H9 (cell line): ENCODE measurements at regions not wholly inside any gene's neighbourhood (a gene's known extent, or its start where the extent isn't known, plus 50 kb on each side); places are given as distances from the start of the nearest gene placed in this dataset.

Source experiments
- DNase-seq: peaks from one replicate; pipeline ENCODE4 v3.0.0-alpha.2; 2017
- H2AFZ ChIP-seq: one replicate; pipeline ENCODE4 v1.6.1; 2013; ENCODE audit warnings: mild to moderate bottlenecking, low read length, control low read depth, moderate library complexity
- H2AK5ac ChIP-seq: 2 replicates; pipeline ENCODE4 v1.6.1; 2013; ENCODE audit warnings: low read length, control low read depth, mixed read lengths; ENCODE audit not compliant: insufficient read length
- H2BK120ac ChIP-seq: one replicate; pipeline ENCODE4 v1.6.1; 2013; ENCODE audit warnings: low read depth, mild to moderate bottlenecking, low read length, control low read depth, inconsistent platforms; ENCODE audit not compliant: poor library complexity, severe bottlenecking
- H2BK12ac ChIP-seq: 2 replicates; pipeline ENCODE4 v1.6.1; 2013; ENCODE audit warnings: low read length, control low read depth, mixed read lengths, low read depth; ENCODE audit not compliant: insufficient read length
- H2BK15ac ChIP-seq: 2 replicates; pipeline ENCODE4 v1.6.1; 2013; ENCODE audit warnings: low read depth, low read length, control low read depth
- H2BK20ac ChIP-seq: one replicate; pipeline ENCODE4 v1.6.1; 2013; ENCODE audit warnings: low read depth, mild to moderate bottlenecking, low read length, control low read depth, inconsistent platforms; ENCODE audit not compliant: poor library complexity, severe bottlenecking
- H2BK5ac ChIP-seq: 2 replicates; pipeline ENCODE4 v1.6.1; 2013; ENCODE audit warnings: low read length, control low read depth, mixed read lengths; ENCODE audit not compliant: insufficient read length
- H3K14ac ChIP-seq: 2 replicates; pipeline ENCODE4 v1.6.1; 2013; ENCODE audit warnings: low read length, control low read depth; ENCODE audit not compliant: insufficient read depth
- H3K18ac ChIP-seq: 2 replicates; pipeline ENCODE4 v1.6.1; 2013; ENCODE audit warnings: low read depth, mild to moderate bottlenecking, mixed read lengths, low read length, control low read depth; ENCODE audit not compliant: insufficient read length
- H3K23ac ChIP-seq: 2 replicates; pipeline ENCODE4 v1.6.1; 2013; ENCODE audit warnings: low read length, control low read depth, mixed read lengths, low read depth; ENCODE audit not compliant: insufficient read length
- H3K23me2 ChIP-seq: 2 replicates; pipeline ENCODE4 v1.6.1; 2013; ENCODE audit warnings: low read depth, mild to moderate bottlenecking, mixed read lengths, low read length, control low read depth; ENCODE audit not compliant: insufficient read length, poor library complexity, severe bottlenecking
- H3K27ac ChIP-seq: 2 replicates; pipeline ENCODE4 v1.5.1; 2013; ENCODE audit warnings: low read length, control low read depth, mixed read lengths, low read depth; ENCODE audit not compliant: insufficient read length
- H3K27me3 ChIP-seq: 2 replicates; pipeline ENCODE4 v1.6.1; 2013; ENCODE audit warnings: low read length, control low read depth, inconsistent platforms; ENCODE audit not compliant: insufficient read depth
- H3K4ac ChIP-seq: 2 replicates; pipeline ENCODE4 v1.6.1; 2013; ENCODE audit warnings: low read depth, mild to moderate bottlenecking, control low read depth, inconsistent platforms, low read length, moderate library complexity
- H3K4me1 ChIP-seq: 2 replicates; pipeline ENCODE4 v1.6.1; 2013; ENCODE audit warnings: low read length, control low read depth, inconsistent platforms; ENCODE audit not compliant: insufficient read depth
- H3K4me2 ChIP-seq: 2 replicates; pipeline ENCODE4 v1.6.1; 2013; ENCODE audit warnings: low read length, control low read depth, mixed read lengths; ENCODE audit not compliant: insufficient read length, insufficient read depth
- H3K56ac ChIP-seq: 2 replicates; pipeline ENCODE4 v1.6.1; 2013; ENCODE audit warnings: low read depth, mild to moderate bottlenecking, mixed read lengths, low read length, control low read depth; ENCODE audit not compliant: insufficient read length
- H3K79me1 ChIP-seq: 2 replicates; pipeline ENCODE4 v1.6.1; 2013; ENCODE audit warnings: low read depth, mild to moderate bottlenecking, moderate library complexity, low read length, control low read depth, inconsistent platforms; ENCODE audit not compliant: insufficient read depth, poor library complexity, severe bottlenecking
- H3K79me2 ChIP-seq: 2 replicates; pipeline ENCODE4 v1.6.1; 2013; ENCODE audit warnings: low read length, control low read depth, inconsistent platforms; ENCODE audit not compliant: insufficient read depth
- H3K9ac ChIP-seq: 2 replicates; pipeline ENCODE4 v1.6.1; 2013; ENCODE audit warnings: low read length, control low read depth, mixed read lengths; ENCODE audit not compliant: insufficient read length; ENCODE audit errors: extremely low read depth
- H3K9me3 ChIP-seq: one replicate; pipeline ENCODE4 v1.6.1; 2013; ENCODE audit warnings: low read depth, low read length, inconsistent platforms; ENCODE audit not compliant: control insufficient read depth
- H3T11ph ChIP-seq: one replicate; pipeline ENCODE4 v1.6.1; 2013; ENCODE audit warnings: mild to moderate bottlenecking, low read length, control low read depth, inconsistent platforms
- H4K20me1 ChIP-seq: one replicate; pipeline ENCODE4 v1.6.1; 2013; ENCODE audit not compliant: control insufficient read depth, insufficient read length, insufficient read depth
- H4K5ac ChIP-seq: 2 replicates; pipeline ENCODE4 v1.6.1; 2013; ENCODE audit warnings: low read depth, mild to moderate bottlenecking, mixed read lengths, low read length, control low read depth; ENCODE audit not compliant: insufficient read length
- H4K8ac ChIP-seq: replicated peaks from 2 replicates; pipeline ENCODE4 v1.6.1; 2013; ENCODE audit warnings: low read length, control low read depth, mixed read lengths, low read depth; ENCODE audit not compliant: insufficient read length
- H4K91ac ChIP-seq: 2 replicates; pipeline ENCODE4 v1.6.1; 2013; ENCODE audit warnings: low read depth, mild to moderate bottlenecking, moderate library complexity, mixed read lengths, low read length, control low read depth; ENCODE audit not compliant: insufficient read length
- H3K27ac Mint-ChIP-seq, 3 experiments: 2 replicates in 2 of 3; 3 replicates in 1 of 3; pipeline ENCODE4 v1.8.0; 2020 to 2021; ENCODE audit warnings: mixed read lengths in 3 of 3, mild to moderate bottlenecking in 1 of 3, moderate library complexity in 1 of 3
- H3K27me3 Mint-ChIP-seq: 2 replicates; pipeline ENCODE4 v1.8.0; 2021; ENCODE audit warnings: low read depth, mild to moderate bottlenecking, moderate library complexity, mixed read lengths
- H3K36me3 Mint-ChIP-seq, 3 experiments: 2 replicates in 2 of 3; 3 replicates in 1 of 3; pipeline ENCODE4 v1.8.0; 2020 to 2021; ENCODE audit warnings: low read depth in 3 of 3, mixed read lengths in 3 of 3; ENCODE audit not compliant: insufficient read depth in 1 of 3
- H3K4me1 Mint-ChIP-seq, 2 experiments: 2 replicates each; pipeline ENCODE4 v1.8.0; 2020; ENCODE audit warnings: mixed read lengths in 2 of 2
- H3K4me3 Mint-ChIP-seq, 2 experiments: 2 replicates in 1 of 2; 3 replicates in 1 of 2; pipeline ENCODE4 v1.8.0; 2020 to 2021; ENCODE audit warnings: mild to moderate bottlenecking in 2 of 2, mixed read lengths in 2 of 2, moderate library complexity in 1 of 2
- H3K9me3 Mint-ChIP-seq, 2 experiments: 2 replicates in 1 of 2; 3 replicates in 1 of 2; pipeline ENCODE4 v1.8.0; 2020; ENCODE audit warnings: mild to moderate bottlenecking in 2 of 2, mixed read lengths in 2 of 2, moderate library complexity in 1 of 2
- CTCF ChIP-seq: fragments of 200-600 bp; sonication (generic); conservative IDR thresholded peaks from 3 replicates; pipeline ENCODE4 v1.8.0; 2021; ENCODE audit warnings: antibody characterized with exemption, mild to moderate bottlenecking
- WGBS: extraction: QIAGEN DNeasy Blood & Tissue Kit; methylation state at CpG from one replicate; pipeline ENCODE4 v1.1.7; 2013; ENCODE audit warnings: missing lambda C conversion rate, low lambda C conversion rate, mixed read lengths; ENCODE audit not compliant: insufficient read length; ENCODE audit errors: extremely low coverage; 5-methylcytosine and 5-hydroxymethylcytosine counted together

- peak overlapping the region; percentile 82 for H3K27ac ChIP-seq
- peak overlapping the region; percentile 78 for H2AK5ac ChIP-seq
- no peak overlapping the region for H3K56ac ChIP-seq
- H3K79me2 ChIP-seq, result no peaks in the 10 kb centered on the region; the same call in 1 of the 2 replicates
- peak; percentile 34 for DNase-seq
- H4K5ac ChIP-seq, result no peak overlapping the region
- TF ChIP-seq CTCF, result no peak
- no peak overlapping the region for H3K9ac ChIP-seq
- H3K9me3 ChIP-seq, result no peaks in the 10 kb centered on the region
- H4K20me1 ChIP-seq, result no peaks in the 10 kb centered on the region
- H3K4me2 ChIP-seq, result peak overlapping the region; percentile 28
- peak overlapping the region; percentile 84 to 96 (median 95) for H3K27ac Mint-ChIP-seq
- no peak overlapping the region for H2BK20ac ChIP-seq
- no peak overlapping the region for H2BK120ac ChIP-seq
- peaks cover 38 to 39% of the 10 kb centered on the region in 2 experiments for H3K9me3 Mint-ChIP-seq
- H3K4me3 Mint-ChIP-seq, result peak overlapping the region in 1 of 2 experiments; percentile 41; a peak in 2 of 5 replicates
- H4K91ac ChIP-seq, result no peak overlapping the region
- no peak overlapping the region; the same call in 1 of the 2 replicates for H3K14ac ChIP-seq
- H2BK5ac ChIP-seq, result no peak overlapping the region
- H2BK12ac ChIP-seq, result no peak overlapping the region
- no peak overlapping the region for H2BK15ac ChIP-seq
- no peak overlapping the region for H3K18ac ChIP-seq
- no peaks in the 10 kb centered on the region for H3K23me2 ChIP-seq
- H4K8ac ChIP-seq, result no peak overlapping the region
- H3K4me1 ChIP-seq, result peaks cover 16% of the 10 kb centered on the region; the same call in 1 of the 2 replicates
- WGBS, result no CpG with 5 or more reads among the region's 4 CpGs
- peaks cover 35 to 42% of the 10 kb centered on the region in 2 experiments for H3K4me1 Mint-ChIP-seq
- no peak overlapping the region for H2AFZ ChIP-seq
- no peaks in the 10 kb centered on the region for H3K27me3 Mint-ChIP-seq
- no peak overlapping the region for H3K4ac ChIP-seq
- H3K27me3 ChIP-seq, result no peaks in the 10 kb centered on the region
- H3K23ac ChIP-seq, result no peak overlapping the region
- H3T11ph ChIP-seq, result no peak overlapping the region
- peaks cover 5 to 14% (median 8%) of the 10 kb centered on the region in 3 experiments for H3K36me3 Mint-ChIP-seq
- no peaks in the 10 kb centered on the region for H3K79me1 ChIP-seq
Observed at GRCh38 chrX:10041383-10041782, 74.2 kb downstream of the CLDN34 start.
